ENCODE measurements at regions not wholly inside any gene's neighbourhood (a gene's known extent, or its start where the extent isn't known, plus 50 kb on each side); places are given as distances from the start of the nearest gene placed in this dataset.

DNA sequence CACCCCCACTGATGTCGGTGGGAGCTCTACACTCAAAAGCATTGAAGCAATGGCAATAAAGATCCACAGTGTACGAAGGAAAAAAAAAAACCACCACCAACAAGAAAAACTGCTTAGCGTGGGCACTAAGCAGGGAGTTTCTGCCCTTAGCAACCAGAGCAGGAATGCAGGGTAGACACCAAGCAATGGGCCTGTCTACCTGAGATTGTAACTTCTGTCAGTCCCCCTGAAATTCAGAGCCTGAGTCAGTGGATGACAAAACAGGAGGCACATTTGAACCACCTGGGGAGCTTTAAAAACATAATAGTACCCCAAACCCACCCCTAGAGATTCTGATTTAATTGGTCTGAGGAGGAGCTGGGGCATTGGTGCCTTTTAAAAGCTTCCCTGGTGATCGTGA lies 275.2 kb downstream of the SATB1 start:
- TF ChIP-seq CEBPB (IDR thresholded peaks at IDR 0.05) (no peak), FOXM1 (IDR thresholded peaks at IDR 0.05; ENCODE audit: borderline replicate concordance, low read depth) (no peak), EGR1 (IDR thresholded peaks at IDR 0.05) (no peak), EP300 (IDR thresholded peaks at IDR 0.05; ENCODE audit: borderline replicate concordance) (no peak)
- TF ChIP-seq, protein P1, sequence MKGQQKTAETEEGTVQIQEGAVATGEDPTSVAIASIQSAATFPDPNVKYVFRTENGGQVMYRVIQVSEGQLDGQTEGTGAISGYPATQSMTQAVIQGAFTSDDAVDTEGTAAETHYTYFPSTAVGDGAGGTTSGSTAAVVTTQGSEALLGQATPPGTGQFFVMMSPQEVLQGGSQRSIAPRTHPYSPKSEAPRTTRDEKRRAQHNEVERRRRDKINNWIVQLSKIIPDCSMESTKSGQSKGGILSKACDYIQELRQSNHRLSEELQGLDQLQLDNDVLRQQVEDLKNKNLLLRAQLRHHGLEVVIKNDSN (IDR thresholded peaks at IDR 0.05): no peak

DNA sequence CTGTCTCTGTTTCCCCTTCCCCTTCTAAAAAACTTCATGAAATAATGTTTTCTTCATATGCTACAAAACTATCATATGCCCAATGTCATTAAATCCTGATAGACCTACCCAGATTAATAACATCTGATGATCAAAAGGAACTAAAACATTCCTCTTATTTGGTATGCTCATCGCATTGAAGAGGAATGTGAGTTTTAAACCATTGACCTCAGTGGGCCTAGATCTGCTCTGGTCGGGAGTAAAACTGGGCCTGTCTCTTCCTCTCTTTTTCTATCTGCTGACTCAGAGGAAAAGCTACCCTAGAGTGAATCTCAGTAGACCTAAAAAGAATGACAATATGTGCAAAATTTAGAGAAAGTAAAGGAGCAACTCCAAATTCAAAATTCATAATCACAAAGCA lies 275.8 kb downstream of the SATB1 start:
- TF ChIP-seq YY1 (IDR thresholded peaks at IDR 0.05; ENCODE audit: low read depth) (no peak), CREB1 (IDR thresholded peaks at IDR 0.05; ENCODE audit: low read depth) (no peak), EP300 (IDR thresholded peaks at IDR 0.05; ENCODE audit: borderline replicate concordance) (no peak), FOXM1 (IDR thresholded peaks at IDR 0.05; ENCODE audit: borderline replicate concordance, low read depth) (no peak), EGR1 (IDR thresholded peaks at IDR 0.05) (no peak)
- TF ChIP-seq, protein P1 (IDR thresholded peaks at IDR 0.05): no peak

DNA sequence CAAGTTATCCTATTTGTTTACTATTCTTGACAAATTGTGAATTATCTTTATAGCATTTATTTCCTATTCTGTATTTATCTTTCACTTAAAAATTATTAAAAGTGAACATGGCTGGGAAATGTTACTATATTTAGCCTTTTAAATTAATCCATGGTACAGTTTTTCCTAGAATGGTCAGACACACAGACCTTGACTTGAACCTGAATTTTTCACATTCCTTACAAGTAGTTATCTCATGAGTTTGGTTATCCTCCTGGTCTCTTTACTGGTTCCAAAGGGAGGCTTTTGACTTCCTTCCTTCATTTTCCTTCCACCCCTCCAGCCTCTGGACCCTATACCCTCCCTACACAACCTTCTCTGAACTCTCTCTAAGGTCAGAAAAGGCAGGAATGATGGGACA lies 280.6 kb downstream of the SATB1 start:
- no peak for TF ChIP-seq TCF12 (IDR thresholded peaks at IDR 0.05; ENCODE audit: low read depth)
- TF ChIP-seq FOXM1 (IDR thresholded peaks at IDR 0.05; ENCODE audit: borderline replicate concordance, low read depth): no peak
- TF ChIP-seq, protein P2, sequence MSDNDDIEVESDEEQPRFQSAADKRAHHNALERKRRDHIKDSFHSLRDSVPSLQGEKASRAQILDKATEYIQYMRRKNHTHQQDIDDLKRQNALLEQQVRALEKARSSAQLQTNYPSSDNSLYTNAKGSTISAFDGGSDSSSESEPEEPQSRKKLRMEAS (IDR thresholded peaks at IDR 0.05): no peak

DNA sequence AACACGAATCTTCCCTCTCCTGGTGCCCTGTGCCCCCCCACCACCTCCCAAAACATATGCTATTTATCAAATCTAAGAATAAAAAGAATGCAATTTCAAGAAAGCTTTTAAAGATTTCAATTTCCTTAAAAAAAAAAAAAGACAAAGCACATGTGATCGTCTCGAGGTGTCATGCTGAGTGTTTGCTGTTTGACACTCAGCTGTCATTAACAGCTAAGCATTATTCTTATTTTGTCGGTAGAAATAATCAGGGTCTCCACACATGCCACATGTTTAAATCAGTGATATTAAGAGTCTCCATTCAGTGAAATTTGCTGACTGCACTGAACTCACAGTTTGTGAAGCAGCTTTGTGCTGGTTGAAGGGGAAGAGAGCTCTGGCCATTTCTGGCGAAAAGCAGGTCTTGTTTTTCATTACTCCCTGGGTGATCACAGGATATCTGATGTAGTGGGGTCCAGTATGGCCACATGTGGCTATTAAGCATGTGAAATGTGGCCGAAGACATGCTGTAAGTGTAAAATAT lies 281.8 kb downstream of the SATB1 start:
- TF ChIP-seq ZBTB7A (IDR thresholded peaks at IDR 0.05; ENCODE audit: low read depth) (no peak), RAD21 (IDR thresholded peaks at IDR 0.05; ENCODE audit: low read depth) (no peak), CREB1 (IDR thresholded peaks at IDR 0.05; ENCODE audit: low read depth) (no peak), TAF1 (IDR thresholded peaks at IDR 0.05; ENCODE audit: low read depth) (no peak), TCF12 (IDR thresholded peaks at IDR 0.05; ENCODE audit: low read depth) (no peak), FOXM1 (IDR thresholded peaks at IDR 0.05; ENCODE audit: borderline replicate concordance, low read depth) (no peak), YY1 (IDR thresholded peaks at IDR 0.05; ENCODE audit: low read depth) (no peak)
- TF ChIP-seq, protein P1 (IDR thresholded peaks at IDR 0.05): no peak
- TF ChIP-seq, protein P3, sequence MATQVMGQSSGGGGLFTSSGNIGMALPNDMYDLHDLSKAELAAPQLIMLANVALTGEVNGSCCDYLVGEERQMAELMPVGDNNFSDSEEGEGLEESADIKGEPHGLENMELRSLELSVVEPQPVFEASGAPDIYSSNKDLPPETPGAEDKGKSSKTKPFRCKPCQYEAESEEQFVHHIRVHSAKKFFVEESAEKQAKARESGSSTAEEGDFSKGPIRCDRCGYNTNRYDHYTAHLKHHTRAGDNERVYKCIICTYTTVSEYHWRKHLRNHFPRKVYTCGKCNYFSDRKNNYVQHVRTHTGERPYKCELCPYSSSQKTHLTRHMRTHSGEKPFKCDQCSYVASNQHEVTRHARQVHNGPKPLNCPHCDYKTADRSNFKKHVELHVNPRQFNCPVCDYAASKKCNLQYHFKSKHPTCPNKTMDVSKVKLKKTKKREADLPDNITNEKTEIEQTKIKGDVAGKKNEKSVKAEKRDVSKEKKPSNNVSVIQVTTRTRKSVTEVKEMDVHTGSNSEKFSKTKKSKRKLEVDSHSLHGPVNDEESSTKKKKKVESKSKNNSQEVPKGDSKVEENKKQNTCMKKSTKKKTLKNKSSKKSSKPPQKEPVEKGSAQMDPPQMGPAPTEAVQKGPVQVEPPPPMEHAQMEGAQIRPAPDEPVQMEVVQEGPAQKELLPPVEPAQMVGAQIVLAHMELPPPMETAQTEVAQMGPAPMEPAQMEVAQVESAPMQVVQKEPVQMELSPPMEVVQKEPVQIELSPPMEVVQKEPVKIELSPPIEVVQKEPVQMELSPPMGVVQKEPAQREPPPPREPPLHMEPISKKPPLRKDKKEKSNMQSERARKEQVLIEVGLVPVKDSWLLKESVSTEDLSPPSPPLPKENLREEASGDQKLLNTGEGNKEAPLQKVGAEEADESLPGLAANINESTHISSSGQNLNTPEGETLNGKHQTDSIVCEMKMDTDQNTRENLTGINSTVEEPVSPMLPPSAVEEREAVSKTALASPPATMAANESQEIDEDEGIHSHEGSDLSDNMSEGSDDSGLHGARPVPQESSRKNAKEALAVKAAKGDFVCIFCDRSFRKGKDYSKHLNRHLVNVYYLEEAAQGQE (IDR thresholded peaks at IDR 0.05; ENCODE audit: low read depth): no peak
- TF ChIP-seq, protein P2 (IDR thresholded peaks at IDR 0.05): no peak

DNA sequence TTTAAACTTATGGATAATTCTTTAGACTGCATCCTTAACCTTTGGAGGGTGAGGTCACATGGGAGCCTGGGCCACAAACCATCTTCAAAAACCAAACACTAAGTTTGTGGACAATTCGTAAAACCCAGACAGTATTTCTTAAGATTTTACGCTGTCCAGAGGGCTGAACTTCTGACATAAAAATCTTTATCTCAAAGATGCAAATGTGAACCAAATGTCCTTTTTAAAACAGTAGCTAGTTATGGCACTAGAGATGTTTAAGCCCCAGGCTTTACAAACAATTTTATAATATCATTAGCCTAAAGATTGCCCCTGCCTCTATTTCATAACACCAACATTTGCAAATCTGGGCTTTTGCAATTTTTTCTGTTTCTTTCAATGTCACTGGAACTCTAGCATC lies 287.2 kb downstream of the SATB1 start:
- TF ChIP-seq TAF1 (IDR thresholded peaks at IDR 0.05; ENCODE audit: low read depth) (no peak), CREB1 (IDR thresholded peaks at IDR 0.05; ENCODE audit: low read depth) (no peak), CEBPB (IDR thresholded peaks at IDR 0.05) (no peak), EGR1 (IDR thresholded peaks at IDR 0.05) (no peak)
- TF ChIP-seq, protein P2 (IDR thresholded peaks at IDR 0.05): no peak

DNA sequence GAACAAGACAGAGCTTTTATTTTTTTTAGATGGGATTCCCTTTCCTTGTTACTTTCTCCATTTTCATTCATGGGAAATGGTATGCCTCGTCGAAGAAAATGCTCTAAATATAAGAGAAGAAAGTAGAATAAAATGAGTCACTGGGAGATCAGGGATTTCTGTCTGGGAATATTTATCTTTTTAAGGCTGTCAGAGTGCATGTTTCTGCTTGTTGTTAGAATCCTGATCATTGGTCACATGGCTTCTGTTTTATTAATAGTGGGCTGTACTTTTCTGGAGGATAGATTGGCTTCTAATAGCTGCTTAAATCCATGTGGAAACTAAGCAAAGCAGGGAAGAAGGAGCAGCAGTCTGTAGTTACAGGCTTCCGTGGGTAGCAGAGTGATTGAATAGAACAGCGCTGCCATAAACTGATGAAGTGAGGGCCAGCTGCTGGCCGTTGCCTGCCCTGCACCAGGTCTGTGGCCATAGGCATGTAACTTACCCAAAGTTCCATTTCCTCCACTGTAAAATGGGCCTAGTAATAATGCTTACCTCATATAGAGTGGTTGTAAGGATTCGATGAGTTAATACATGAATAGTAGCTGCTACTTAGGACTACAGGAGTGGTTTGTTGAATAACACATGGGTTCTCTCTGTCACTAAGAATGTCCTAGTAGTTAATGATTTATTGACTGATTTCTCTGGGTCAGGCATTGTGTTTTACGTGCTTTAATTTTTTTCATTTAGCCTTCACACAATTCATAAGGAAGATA lies 289.9 kb downstream of the SATB1 start:
- no peak for TF ChIP-seq CEBPB (IDR thresholded peaks at IDR 0.05)
- no peak for TF ChIP-seq FOXM1 (IDR thresholded peaks at IDR 0.05; ENCODE audit: borderline replicate concordance, low read depth)
- TF ChIP-seq YY1 (IDR thresholded peaks at IDR 0.05; ENCODE audit: low read depth): no peak
- no peak for TF ChIP-seq TCF12 (IDR thresholded peaks at IDR 0.05; ENCODE audit: low read depth)
- TF ChIP-seq EP300 (IDR thresholded peaks at IDR 0.05; ENCODE audit: borderline replicate concordance): no peak
- TF ChIP-seq, protein P3 (IDR thresholded peaks at IDR 0.05; ENCODE audit: low read depth): no peak
- TF ChIP-seq, protein P1 (IDR thresholded peaks at IDR 0.05): no peak
- TF ChIP-seq RAD21 (IDR thresholded peaks at IDR 0.05; ENCODE audit: low read depth): no peak
- TF ChIP-seq TEAD4 (IDR thresholded peaks at IDR 0.05): no peak
- TF ChIP-seq NFIC (IDR thresholded peaks at IDR 0.05): no peak
- TF ChIP-seq TAF1 (IDR thresholded peaks at IDR 0.05; ENCODE audit: low read depth): no peak
- TF ChIP-seq EGR1 (IDR thresholded peaks at IDR 0.05): no peak

All from Ishikawa (cell line).